GM23338 (cell line): ENCODE measurements at regions not wholly inside any gene's neighbourhood (a gene's known extent, or its start where the extent isn't known, plus 50 kb on each side); places are given as distances from the start of the nearest gene placed in this dataset.

ENCODE experiments used
- ATAC-seq: fragments of 200-7000 bp; cut with Tn5 transposase; 3 replicates; pipeline ENCODE4 v1.9.1; 2020
- DNase-seq: peaks from one replicate; pipeline ENCODE4 v3.0.0-alpha.2; 2015; ENCODE audit warnings: low spot score
- H2AFZ ChIP-seq: fragments of 200-600 bp; sonication (generic); 2 replicates; pipeline ENCODE4 v1.8.0; 2016; ENCODE audit warnings: antibody characterized with exemption, mild to moderate bottlenecking, moderate library complexity
- H3F3A ChIP-seq: fragments of 200-600 bp; sonication (generic); replicated peaks from 2 replicates; pipeline ENCODE4 v1.8.0; 2017; ENCODE audit warnings: antibody characterized with exemption, mixed run types, low read depth
- H3K27ac ChIP-seq: fragments of 200-600 bp; sonication (generic); 2 replicates; pipeline ENCODE4 v1.6.1; 2016; ENCODE audit warnings: low read depth
- H3K27me3 ChIP-seq: fragments of 200-600 bp; sonication (generic); 2 replicates; pipeline ENCODE4 v1.8.0; 2016; ENCODE audit warnings: mild to moderate bottlenecking, mixed run types, moderate library complexity; ENCODE audit not compliant: insufficient read depth
- H3K36me3 ChIP-seq: fragments of 200-600 bp; sonication (generic); 2 replicates; pipeline ENCODE4 v1.8.0; 2016; ENCODE audit warnings: mild to moderate bottlenecking; ENCODE audit not compliant: insufficient read depth
- H3K4me1 ChIP-seq: fragments of 200-600 bp; sonication (generic); 2 replicates; pipeline ENCODE4 v1.8.0; 2016; ENCODE audit warnings: mild to moderate bottlenecking, moderate library complexity; ENCODE audit not compliant: insufficient read depth
- H3K4me2 ChIP-seq: fragments of 200-600 bp; sonication (generic); 2 replicates; pipeline ENCODE4 v1.7.1; 2017; ENCODE audit warnings: mixed run types
- H3K4me3 ChIP-seq: fragments of 200-600 bp; sonication (generic); 2 replicates; pipeline ENCODE4 v1.6.1; 2016; ENCODE audit warnings: mixed run types
- H3K79me2 ChIP-seq: fragments of 200-600 bp; sonication (generic); replicated peaks from 2 replicates; pipeline ENCODE4 v1.8.0; 2017; ENCODE audit warnings: mild to moderate bottlenecking; ENCODE audit not compliant: insufficient read depth
- H3K9me2 ChIP-seq: fragments of 200-600 bp; sonication (generic); 2 replicates; pipeline ENCODE4 v1.8.0; 2017; ENCODE audit not compliant: insufficient read depth
- H4K20me1 ChIP-seq: fragments of 200-600 bp; sonication (generic); replicated peaks from 2 replicates; pipeline ENCODE4 v1.8.0; 2017; ENCODE audit warnings: mild to moderate bottlenecking; ENCODE audit not compliant: insufficient read depth
- H3K27ac Mint-ChIP-seq: 2 replicates; pipeline ENCODE4 v1.8.0; 2020; ENCODE audit warnings: inconsistent platforms, mild to moderate bottlenecking, moderate library complexity, mixed read lengths
- H3K27me3 Mint-ChIP-seq: 3 replicates; pipeline ENCODE4 v1.8.0; 2022; ENCODE audit warnings: low read depth, mild to moderate bottlenecking, moderate library complexity, mixed read lengths, inconsistent platforms; ENCODE audit not compliant: insufficient read depth, poor library complexity
- H3K36me3 Mint-ChIP-seq: 3 replicates; pipeline ENCODE4 v1.8.0; 2021; ENCODE audit warnings: low read depth, mild to moderate bottlenecking, inconsistent platforms, moderate library complexity, mixed read lengths
- H3K4me1 Mint-ChIP-seq: 3 replicates; pipeline ENCODE4 v1.8.0; 2020; ENCODE audit warnings: mild to moderate bottlenecking, inconsistent platforms, mixed read lengths
- H3K4me3 Mint-ChIP-seq: 3 replicates; pipeline ENCODE4 v1.8.0; 2021; ENCODE audit warnings: moderate library complexity, mild to moderate bottlenecking, inconsistent platforms, mixed read lengths
- H3K9me3 Mint-ChIP-seq: 3 replicates; pipeline ENCODE4 v1.8.0; 2020; ENCODE audit warnings: moderate library complexity, mild to moderate bottlenecking, inconsistent platforms, mixed read lengths
- EZH2 ChIP-seq: fragments of 200-600 bp; sonication (generic); IDR thresholded peaks from one replicate; pipeline ENCODE4 v1.8.0; 2017; ENCODE audit warnings: antibody characterized with exemption, mild to moderate bottlenecking, low read depth; ENCODE audit not compliant: unreplicated experiment
- REST ChIP-seq: IDR thresholded peaks from one replicate; pipeline ENCODE4 v1.6.1; 2018; ENCODE audit warnings: antibody characterized with exemption; ENCODE audit not compliant: unreplicated experiment
- STAT1 ChIP-seq: IDR thresholded peaks from one replicate; pipeline ENCODE4 v1.6.1; 2016; ENCODE audit warnings: antibody characterized with exemption; ENCODE audit not compliant: unreplicated experiment
- ZNF114 ChIP-seq: fragments of 250-450 bp; sonication (Bioruptor Pico); IDR thresholded peaks from 2 replicates; pipeline ENCODE4 v1.5.0; 2020; ENCODE audit warnings: mild to moderate bottlenecking, moderate library complexity
- ZNF462 ChIP-seq: fragments of 250-450 bp; sonication (Bioruptor Pico); IDR thresholded peaks from 2 replicates; pipeline ENCODE4 v1.5.0; 2020; ENCODE audit warnings: mild to moderate bottlenecking, moderate library complexity

GRCh38 chr13:30831515-30831914, 74.6 kb upstream of the MEDAG start:
- Histone ChIP-seq H3K79me2 (no peaks in the 10 kb centered on the region), H3K4me3 (no peak overlapping the region), H3F3A (no peaks in the 10 kb centered on the region), H3K9me2 (0 out of 2 replicates have a peak, but pooled peaks cover 3% of the 10 kb centered on the region), H2AFZ (no peak overlapping the region), H3K4me1 (peaks cover 14% of the 10 kb centered on the region; the same call in 1 of the 2 replicates), H3K4me2 (no peak overlapping the region), H3K36me3 (no peaks in the 10 kb centered on the region), H3K27me3 (peaks cover 26% of the 10 kb centered on the region; the same call in 1 of the 2 replicates), H3K27ac (no peak overlapping the region), H4K20me1 (no peaks in the 10 kb centered on the region)
- peaks cover 4% of the 10 kb centered on the region; the same call in 1 of the 3 replicates for H3K9me3 Mint-ChIP-seq
- H3K4me1 Mint-ChIP-seq: peaks cover 22% of the 10 kb centered on the region
- DNase-seq (no peak), ATAC-seq (no peak)
- H3K27me3 Mint-ChIP-seq: peaks cover 34% of the 10 kb centered on the region
- no peak for TF ChIP-seq STAT1
- H3K27ac Mint-ChIP-seq: no peak overlapping the region
- no peak overlapping the region for H3K4me3 Mint-ChIP-seq
- no peaks in the 10 kb centered on the region for H3K36me3 Mint-ChIP-seq

- Histone ChIP-seq H3K4me1 (peaks cover 12% of the 10 kb centered on the region; the same call in 1 of the 2 replicates), H3K27me3 (peaks cover 18% of the 10 kb centered on the region; the same call in 1 of the 2 replicates), H3K79me2 (no peaks in the 10 kb centered on the region), H3K27ac (no peak overlapping the region), H3F3A (no peaks in the 10 kb centered on the region), H3K4me3 (no peak overlapping the region), H3K4me2 (no peak overlapping the region), H3K36me3 (no peaks in the 10 kb centered on the region), H2AFZ (no peak overlapping the region), H4K20me1 (no peaks in the 10 kb centered on the region), H3K9me2 (0 out of 2 replicates have a peak, but pooled peaks cover 3% of the 10 kb centered on the region)
- Mint-ChIP-seq H3K27ac (no peak overlapping the region), H3K27me3 (peaks cover 27% of the 10 kb centered on the region), H3K4me3 (no peak overlapping the region), H3K4me1 (peaks cover 18% of the 10 kb centered on the region), H3K36me3 (no peaks in the 10 kb centered on the region), H3K9me3 (peaks cover 4% of the 10 kb centered on the region; the same call in 1 of the 3 replicates)
- TF ChIP-seq EZH2 (no peak), ZNF462 (CRISPR knock-in tag) (no peak), ZNF114 (no peak), REST (no peak)
- no peak for ATAC-seq
- no peak for DNase-seq
Observed at GRCh38 chr13:30832377-30832776, 73.7 kb upstream of the MEDAG start.
